Pancreas (tissue), 10 donors: ENCODE measurements at regions not wholly inside any gene's neighbourhood (a gene's known extent, or its start where the extent isn't known, plus 50 kb on each side); places are given as distances from the start of the nearest gene placed in this dataset.

ENCODE experiments used
- ATAC-seq, 4 donors: fragments of 200-7000 bp; cut with Tn5 transposase; one replicate each; pipeline versions ENCODE4 v1.8.0 to v1.9.1; 2020; ENCODE audit warnings: mild to moderate bottlenecking in 4 of 4, moderate library complexity in 4 of 4
- DNase-seq, 6 donors: peaks; one replicate each; pipeline ENCODE4 v3.0.0-alpha.2; 2020
- FAIRE-seq: peaks from 2 replicates; lab custom pipeline; 2012; peaks lifted over from hg19 to GRCh38; lab: Jason Lieb, UNC
- H3K27ac ChIP-seq, 4 donors: fragments of 200-600 bp; sonication (generic); 1 replicate in 3 of 4; 2 replicates in 1 of 4; pipeline versions ENCODE4 v1.5.0 to v1.8.0; 2020
- H3K27me3 ChIP-seq, 4 donors: fragments of 200-600 bp; one replicate each; pipeline ENCODE4 v1.8.0; 2021
- H3K36me3 ChIP-seq, 3 donors: fragments of 200-600 bp; sonication (generic) in 1 of 3; one replicate each; pipeline versions ENCODE4 v1.5.0 to v1.8.0; 2020 to 2021
- H3K4me1 ChIP-seq, 3 donors: fragments of 200-600 bp; one replicate each; pipeline ENCODE4 v1.8.0; 2021
- H3K4me3 ChIP-seq, 4 donors: fragments of 200-600 bp; sonication (generic) in 2 of 4; one replicate each; pipeline versions ENCODE4 v1.5.0 to v1.8.0; 2020 to 2021
- H3K9me3 ChIP-seq, 4 donors: fragments of 200-600 bp; one replicate each; pipeline ENCODE4 v1.8.0; 2021
- WGBS, 2 donors: extraction: QIAGEN DNeasy Blood & Tissue Kit; methylation state at CpG; one replicate each; pipeline ENCODE4 v1.1.7; 2013; 5-methylcytosine and 5-hydroxymethylcytosine counted together
- intact Hi-C, 3 donors: fragments of 100-400 bp; cut with DNase I; formaldehyde crosslinking; loops; one replicate each; pipeline versions ENCODE4 v1.11.1 to v1.14.2; 2022
- TF ChIP-seq, protein P1 (sequence below), 4 donors: fragments of 200-600 bp; sonication (generic) in 3 of 4; IDR thresholded peaks; one replicate each; pipeline versions ENCODE4 v1.5.0 to v1.8.0; 2021; ENCODE audit warnings: antibody characterized with exemption in 4 of 4
- donor health status: healthy with polysubstance abuse.
- donor health status: DM: no; HTN: no; CAD: no; lungs with moderate emphysema.
- donor health status: DM: no; HTN: no; CAD: no.
- donor health status: control.
- donor health status: control.
- donor health status: Bipolar disorder and iron deficiency.
- donor health status: DM: yes; HTN: yes; CAD: no.
- donor health status: DM: no; HTN: no; CAD: no.
- donor health status: DM: no; HTN: no; CAD: no.
- donor health status: DM: yes; HTN: yes; CAD: no.

DNA sequence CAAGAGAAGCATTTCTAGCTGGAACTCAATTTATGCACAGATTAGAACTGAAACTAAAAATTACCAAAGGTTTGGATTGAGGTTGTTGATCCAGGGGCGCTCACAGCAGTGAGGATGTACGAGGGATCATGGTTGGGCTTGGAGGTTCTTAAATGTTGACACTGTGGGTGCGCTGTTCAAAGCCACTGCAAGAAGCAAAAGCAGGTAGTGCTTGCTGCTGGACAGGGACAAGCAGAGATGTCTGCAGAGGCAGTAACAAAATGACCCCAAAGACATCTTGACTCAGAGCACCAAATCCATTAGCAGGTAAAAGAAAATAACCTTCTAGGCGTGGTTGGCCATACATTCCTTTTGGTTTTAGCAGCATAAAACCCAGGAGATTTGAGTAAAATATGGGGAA, 468.4 kb downstream of the ZSWIM6 start:
- Histone ChIP-seq H3K36me3 (no peaks in the 10 kb centered on the region), H3K4me3 (no peak overlapping the region), H3K4me1 (no peaks in the 10 kb centered on the region), H3K27ac (no peak overlapping the region), H3K27me3 (no peaks in the 10 kb centered on the region), H3K9me3 (no peaks in the 10 kb centered on the region)
- FAIRE-seq: no peak
- TF ChIP-seq, protein P1, sequence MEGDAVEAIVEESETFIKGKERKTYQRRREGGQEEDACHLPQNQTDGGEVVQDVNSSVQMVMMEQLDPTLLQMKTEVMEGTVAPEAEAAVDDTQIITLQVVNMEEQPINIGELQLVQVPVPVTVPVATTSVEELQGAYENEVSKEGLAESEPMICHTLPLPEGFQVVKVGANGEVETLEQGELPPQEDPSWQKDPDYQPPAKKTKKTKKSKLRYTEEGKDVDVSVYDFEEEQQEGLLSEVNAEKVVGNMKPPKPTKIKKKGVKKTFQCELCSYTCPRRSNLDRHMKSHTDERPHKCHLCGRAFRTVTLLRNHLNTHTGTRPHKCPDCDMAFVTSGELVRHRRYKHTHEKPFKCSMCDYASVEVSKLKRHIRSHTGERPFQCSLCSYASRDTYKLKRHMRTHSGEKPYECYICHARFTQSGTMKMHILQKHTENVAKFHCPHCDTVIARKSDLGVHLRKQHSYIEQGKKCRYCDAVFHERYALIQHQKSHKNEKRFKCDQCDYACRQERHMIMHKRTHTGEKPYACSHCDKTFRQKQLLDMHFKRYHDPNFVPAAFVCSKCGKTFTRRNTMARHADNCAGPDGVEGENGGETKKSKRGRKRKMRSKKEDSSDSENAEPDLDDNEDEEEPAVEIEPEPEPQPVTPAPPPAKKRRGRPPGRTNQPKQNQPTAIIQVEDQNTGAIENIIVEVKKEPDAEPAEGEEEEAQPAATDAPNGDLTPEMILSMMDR (IDR thresholded peaks at IDR 0.05): no peak
- DNase-seq: no peak
- intact Hi-C loops: no loop called here
- 92 to 93% methylated on average over 4 of the region's 4 CpGs for WGBS, 2 donors
- ATAC-seq: no peak

DNA sequence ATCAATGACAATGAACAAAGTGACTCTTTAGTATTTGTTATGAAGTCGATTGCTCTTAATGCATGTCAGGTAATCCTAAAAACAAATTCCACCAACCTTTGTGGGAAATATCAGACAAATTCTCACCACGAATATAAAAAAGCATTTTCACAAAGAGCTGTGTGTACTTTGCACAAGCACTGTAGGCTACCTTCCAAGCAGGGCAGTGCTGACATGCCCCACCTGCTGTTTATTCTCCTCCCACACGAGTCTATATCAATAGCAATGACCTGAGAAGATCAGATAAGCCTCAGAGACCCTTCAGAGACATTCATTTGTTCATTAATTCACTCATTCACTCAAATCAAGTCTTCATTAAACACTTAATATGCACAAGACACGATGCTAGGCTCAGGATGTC, 469.1 kb downstream of the ZSWIM6 start:
- Histone ChIP-seq H3K9me3 (no peaks in the 10 kb centered on the region), H3K4me3 (no peak overlapping the region), H3K4me1 (no peaks in the 10 kb centered on the region), H3K27me3 (no peaks in the 10 kb centered on the region), H3K36me3 (no peaks in the 10 kb centered on the region), H3K27ac (no peak overlapping the region)
- DNase-seq (no peak), FAIRE-seq (no peak), ATAC-seq (peak in 1 of 4 donors; percentile 44)
- TF ChIP-seq, protein P1 (IDR thresholded peaks at IDR 0.05): no peak
- WGBS, 2 donors: 35 to 36% methylated on average over 4 of the region's 4 CpGs
- intact Hi-C loops: no loop called here

DNA sequence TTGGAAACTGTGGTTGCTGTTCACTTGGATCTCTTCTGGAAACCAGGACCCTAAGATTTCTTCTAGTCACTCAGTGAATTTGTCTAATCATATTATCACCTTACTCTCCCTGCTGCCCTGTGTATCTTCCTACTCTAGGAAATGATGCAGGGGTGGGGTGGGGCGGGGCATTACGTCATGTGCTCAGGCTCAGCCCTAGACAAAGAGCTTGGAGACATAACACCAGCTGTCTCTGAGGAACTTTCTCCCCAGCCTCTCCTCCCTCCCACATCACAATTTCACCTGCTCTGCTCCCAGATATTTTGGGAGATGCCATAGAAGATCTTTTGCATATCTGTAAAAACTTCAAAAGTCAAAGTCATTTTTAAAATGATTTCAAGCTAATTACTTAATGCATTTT, 470.4 kb downstream of the ZSWIM6 start:
- no peaks in the 10 kb centered on the region for H3K27me3 ChIP-seq
- no peaks in the 10 kb centered on the region for H3K9me3 ChIP-seq
- TF ChIP-seq, protein P1 (IDR thresholded peaks at IDR 0.05): no peak
- no peak overlapping the region for H3K4me3 ChIP-seq
- FAIRE-seq: no peak
- no peak for ATAC-seq
- no peaks in the 10 kb centered on the region for H3K36me3 ChIP-seq
- DNase-seq: no peak
- no peaks in the 10 kb centered on the region for H3K4me1 ChIP-seq
- WGBS, 2 donors: 72 to 73% methylated on average over 2 of the region's 2 CpGs
- H3K27ac ChIP-seq: no peak overlapping the region
- intact Hi-C loops: no loop called here

DNA sequence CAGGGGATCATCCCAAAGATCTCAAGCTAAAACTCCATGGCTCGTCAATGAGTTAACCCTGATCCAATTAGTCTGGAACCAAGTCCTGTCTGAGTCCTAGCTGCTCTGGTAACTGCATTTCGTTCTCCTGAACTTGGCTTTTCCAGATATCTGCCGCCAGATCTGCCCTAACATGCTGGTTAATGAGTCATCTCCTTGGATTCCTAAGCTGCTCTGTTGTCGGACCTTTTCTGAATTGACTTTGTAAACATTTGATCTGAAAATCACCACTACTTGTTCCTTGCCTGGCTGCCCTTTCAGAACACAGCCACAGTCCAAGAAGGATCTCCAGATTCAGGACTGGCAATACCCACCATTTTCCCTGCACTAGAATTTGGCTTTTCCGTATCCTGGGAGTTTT, 473.0 kb downstream of the ZSWIM6 start:
- 53 to 57% methylated on average over 5 of the region's 5 CpGs for WGBS, 2 donors
- DNase-seq (no peak), FAIRE-seq (no peak), ATAC-seq (peak in 2 of 4 donors; percentile 52 to 55)
- Histone ChIP-seq H3K36me3 (no peaks in the 10 kb centered on the region), H3K9me3 (no peaks in the 10 kb centered on the region), H3K27me3 (no peaks in the 10 kb centered on the region), H3K4me3 (no peak overlapping the region), H3K4me1 (no peaks in the 10 kb centered on the region), H3K27ac (no peak overlapping the region)
- TF ChIP-seq, protein P1 (IDR thresholded peaks at IDR 0.05): no peak
- intact Hi-C loops: no loop called here

DNA sequence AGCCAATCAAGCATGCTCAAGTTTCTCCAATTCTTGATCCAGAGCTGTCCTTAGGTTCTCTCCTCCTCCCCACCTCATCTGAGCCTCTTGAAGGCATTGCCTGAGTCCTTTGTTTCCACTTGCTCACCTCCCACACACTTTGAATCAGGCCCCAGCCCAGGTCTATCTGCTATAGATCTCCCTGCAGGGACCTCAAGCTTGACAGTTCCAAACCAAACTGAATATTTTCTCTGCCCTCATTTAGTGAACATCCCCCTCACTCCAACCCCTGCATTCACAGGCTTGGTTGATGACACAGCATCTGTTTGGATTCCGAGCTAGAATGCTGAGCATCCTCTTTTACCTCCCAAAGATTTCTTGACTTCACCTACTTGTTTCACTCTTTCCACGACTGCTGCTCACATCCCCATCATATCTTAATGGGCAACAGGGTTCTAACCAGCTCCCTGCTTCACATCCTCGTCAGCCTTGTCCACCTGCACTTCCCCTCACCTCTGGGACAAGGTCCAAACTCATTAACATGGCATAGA, 474.5 kb downstream of the ZSWIM6 start:
- H3K27me3 ChIP-seq: no peaks in the 10 kb centered on the region
- no peak for ATAC-seq
- WGBS, 2 donors: 86 to 90% methylated on average over 3 of the region's 3 CpGs
- no peak overlapping the region for H3K27ac ChIP-seq
- H3K4me3 ChIP-seq: no peak overlapping the region
- no peaks in the 10 kb centered on the region for H3K36me3 ChIP-seq
- intact Hi-C loops: no loop called here
- DNase-seq: no peak
- no peaks in the 10 kb centered on the region for H3K9me3 ChIP-seq
- TF ChIP-seq, protein P1 (IDR thresholded peaks at IDR 0.05): no peak
- no peaks in the 10 kb centered on the region for H3K4me1 ChIP-seq
- FAIRE-seq: no peak
